ENCODE measurements at regions not wholly inside any gene's neighbourhood (a gene's known extent, or its start where the extent isn't known, plus 50 kb on each side); places are given as distances from the start of the nearest gene placed in this dataset.

DNA sequence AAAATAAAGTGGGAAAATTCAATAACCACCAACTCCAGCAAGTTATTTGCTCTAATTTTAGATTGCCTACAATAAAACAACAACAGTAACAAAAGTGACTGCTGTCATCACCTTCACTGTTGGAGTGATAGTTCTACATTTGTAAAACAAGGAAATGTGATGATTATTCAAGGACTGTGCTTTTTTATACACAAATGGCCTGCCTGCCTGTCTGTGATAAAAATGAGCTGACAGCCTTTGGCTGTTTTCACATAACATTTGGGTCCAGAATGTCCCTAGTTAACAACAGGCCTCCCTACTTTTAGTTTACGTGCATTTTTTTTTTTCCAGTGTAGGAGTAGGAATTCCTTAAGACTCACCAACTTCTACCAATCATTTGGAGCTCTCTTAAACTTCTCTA is 768.8 kb downstream of the PDCD6IP start:
- 0 out of 2 replicates have a peak overlapping the region, but pooled peaks have one; percentile 15 for H3K4me3 ChIP-seq
- Mint-ChIP-seq H3K27ac (0 out of 2 replicates have a peak overlapping the region, but pooled peaks have one; percentile 56), H3K4me1 (peaks cover 14% of the 10 kb centered on the region)

More for the DNA sequence above, 768.8 kb downstream of the PDCD6IP start:
- Histone ChIP-seq H3K36me3 (ENCODE audit: insufficient read depth) (no peaks in the 10 kb centered on the region; the same call in 1 of the 2 replicates), H3K79me2 (replicated peaks; ENCODE audit: insufficient read depth) (no peaks in the 10 kb centered on the region), H3F3A (replicated peaks; ENCODE audit: low read depth) (no peaks in the 10 kb centered on the region), H3K4me2 (peak overlapping the region; percentile 48), H4K20me1 (replicated peaks; ENCODE audit: insufficient read depth) (no peaks in the 10 kb centered on the region), H3K27ac (ENCODE audit: low read depth) (peak overlapping the region; percentile 5; the same call in 1 of the 2 replicates), H2AFZ (no peak overlapping the region), H3K9me2 (ENCODE audit: insufficient read depth) (no peaks in the 10 kb centered on the region), H3K27me3 (ENCODE audit: insufficient read depth) (no peaks in the 10 kb centered on the region), H3K4me1 (ENCODE audit: insufficient read depth) (peaks cover 8% of the 10 kb centered on the region; the same call in 1 of the 2 replicates)
- DNase-seq (ENCODE audit: low spot score), result no peak
- Mint-ChIP-seq H3K9me3 (peaks cover 14% of the 10 kb centered on the region; the same call in 2 of the 3 replicates), H3K27me3 (ENCODE audit: insufficient read depth, low read depth, poor library complexity) (peaks cover 2% of the 10 kb centered on the region), H3K4me3 (no peak overlapping the region), H3K36me3 (ENCODE audit: low read depth) (peaks cover 4% of the 10 kb centered on the region; the same call in 2 of the 3 replicates)
- TF ChIP-seq, protein P1, sequence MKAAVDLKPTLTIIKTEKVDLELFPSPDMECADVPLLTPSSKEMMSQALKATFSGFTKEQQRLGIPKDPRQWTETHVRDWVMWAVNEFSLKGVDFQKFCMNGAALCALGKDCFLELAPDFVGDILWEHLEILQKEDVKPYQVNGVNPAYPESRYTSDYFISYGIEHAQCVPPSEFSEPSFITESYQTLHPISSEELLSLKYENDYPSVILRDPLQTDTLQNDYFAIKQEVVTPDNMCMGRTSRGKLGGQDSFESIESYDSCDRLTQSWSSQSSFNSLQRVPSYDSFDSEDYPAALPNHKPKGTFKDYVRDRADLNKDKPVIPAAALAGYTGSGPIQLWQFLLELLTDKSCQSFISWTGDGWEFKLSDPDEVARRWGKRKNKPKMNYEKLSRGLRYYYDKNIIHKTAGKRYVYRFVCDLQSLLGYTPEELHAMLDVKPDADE (IDR thresholded peaks at IDR 0.05), result no peak
- TF ChIP-seq EZH2 (IDR thresholded peaks at IDR 0.05; ENCODE audit: low read depth, unreplicated experiment) (no peak), STAT1 (IDR thresholded peaks at IDR 0.05; ENCODE audit: unreplicated experiment) (no peak), POLR2AphosphoS5 (IDR thresholded peaks at IDR 0.05; ENCODE audit: low read depth) (no peak), EZH2phosphoT487 (IDR thresholded peaks at IDR 0.05; ENCODE audit: unreplicated experiment) (no peak), CREB1 (CRISPR knock-in tag; IDR thresholded peaks at IDR 0.05; ENCODE audit: low read depth) (no peak), NANOG (IDR thresholded peaks at IDR 0.05; ENCODE audit: borderline replicate concordance) (no peak), ZNF114 (CRISPR knock-in tag; IDR thresholded peaks at IDR 0.05) (no peak)
- TF ChIP-seq, protein P2, sequence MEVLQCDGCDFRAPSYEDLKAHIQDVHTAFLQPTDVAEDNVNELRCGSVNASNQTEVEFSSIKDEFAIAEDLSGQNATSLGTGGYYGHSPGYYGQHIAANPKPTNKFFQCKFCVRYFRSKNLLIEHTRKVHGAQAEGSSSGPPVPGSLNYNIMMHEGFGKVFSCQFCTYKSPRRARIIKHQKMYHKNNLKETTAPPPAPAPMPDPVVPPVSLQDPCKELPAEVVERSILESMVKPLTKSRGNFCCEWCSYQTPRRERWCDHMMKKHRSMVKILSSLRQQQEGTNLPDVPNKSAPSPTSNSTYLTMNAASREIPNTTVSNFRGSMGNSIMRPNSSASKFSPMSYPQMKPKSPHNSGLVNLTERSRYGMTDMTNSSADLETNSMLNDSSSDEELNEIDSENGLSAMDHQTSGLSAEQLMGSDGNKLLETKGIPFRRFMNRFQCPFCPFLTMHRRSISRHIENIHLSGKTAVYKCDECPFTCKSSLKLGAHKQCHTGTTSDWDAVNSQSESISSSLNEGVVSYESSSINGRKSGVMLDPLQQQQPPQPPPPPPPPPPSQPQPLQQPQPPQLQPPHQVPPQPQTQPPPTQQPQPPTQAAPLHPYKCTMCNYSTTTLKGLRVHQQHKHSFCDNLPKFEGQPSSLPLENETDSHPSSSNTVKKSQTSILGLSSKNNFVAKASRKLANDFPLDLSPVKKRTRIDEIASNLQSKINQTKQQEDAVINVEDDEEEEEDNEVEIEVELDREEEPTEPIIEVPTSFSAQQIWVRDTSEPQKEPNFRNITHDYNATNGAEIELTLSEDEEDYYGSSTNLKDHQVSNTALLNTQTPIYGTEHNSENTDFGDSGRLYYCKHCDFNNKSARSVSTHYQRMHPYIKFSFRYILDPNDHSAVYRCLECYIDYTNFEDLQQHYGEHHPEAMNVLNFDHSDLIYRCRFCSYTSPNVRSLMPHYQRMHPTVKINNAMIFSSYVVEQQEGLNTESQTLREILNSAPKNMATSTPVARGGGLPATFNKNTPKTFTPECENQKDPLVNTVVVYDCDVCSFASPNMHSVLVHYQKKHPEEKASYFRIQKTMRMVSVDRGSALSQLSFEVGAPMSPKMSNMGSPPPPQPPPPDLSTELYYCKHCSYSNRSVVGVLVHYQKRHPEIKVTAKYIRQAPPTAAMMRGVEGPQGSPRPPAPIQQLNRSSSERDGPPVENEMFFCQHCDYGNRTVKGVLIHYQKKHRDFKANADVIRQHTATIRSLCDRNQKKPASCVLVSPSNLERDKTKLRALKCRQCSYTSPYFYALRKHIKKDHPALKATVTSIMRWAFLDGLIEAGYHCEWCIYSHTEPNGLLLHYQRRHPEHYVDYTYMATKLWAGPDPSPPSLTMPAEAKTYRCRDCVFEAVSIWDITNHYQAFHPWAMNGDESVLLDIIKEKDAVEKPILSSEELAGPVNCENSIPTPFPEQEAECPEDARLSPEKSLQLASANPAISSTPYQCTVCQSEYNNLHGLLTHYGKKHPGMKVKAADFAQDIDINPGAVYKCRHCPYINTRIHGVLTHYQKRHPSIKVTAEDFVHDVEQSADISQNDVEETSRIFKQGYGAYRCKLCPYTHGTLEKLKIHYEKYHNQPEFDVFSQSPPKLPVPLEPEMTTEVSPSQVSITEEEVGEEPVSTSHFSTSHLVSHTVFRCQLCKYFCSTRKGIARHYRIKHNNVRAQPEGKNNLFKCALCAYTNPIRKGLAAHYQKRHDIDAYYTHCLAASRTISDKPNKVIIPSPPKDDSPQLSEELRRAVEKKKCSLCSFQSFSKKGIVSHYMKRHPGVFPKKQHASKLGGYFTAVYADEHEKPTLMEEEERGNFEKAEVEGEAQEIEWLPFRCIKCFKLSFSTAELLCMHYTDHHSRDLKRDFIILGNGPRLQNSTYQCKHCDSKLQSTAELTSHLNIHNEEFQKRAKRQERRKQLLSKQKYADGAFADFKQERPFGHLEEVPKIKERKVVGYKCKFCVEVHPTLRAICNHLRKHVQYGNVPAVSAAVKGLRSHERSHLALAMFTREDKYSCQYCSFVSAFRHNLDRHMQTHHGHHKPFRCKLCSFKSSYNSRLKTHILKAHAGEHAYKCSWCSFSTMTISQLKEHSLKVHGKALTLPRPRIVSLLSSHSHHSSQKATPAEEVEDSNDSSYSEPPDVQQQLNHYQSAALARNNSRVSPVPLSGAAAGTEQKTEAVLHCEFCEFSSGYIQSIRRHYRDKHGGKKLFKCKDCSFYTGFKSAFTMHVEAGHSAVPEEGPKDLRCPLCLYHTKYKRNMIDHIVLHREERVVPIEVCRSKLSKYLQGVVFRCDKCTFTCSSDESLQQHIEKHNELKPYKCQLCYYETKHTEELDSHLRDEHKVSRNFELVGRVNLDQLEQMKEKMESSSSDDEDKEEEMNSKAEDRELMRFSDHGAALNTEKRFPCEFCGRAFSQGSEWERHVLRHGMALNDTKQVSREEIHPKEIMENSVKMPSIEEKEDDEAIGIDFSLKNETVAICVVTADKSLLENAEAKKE (CRISPR knock-in tag; IDR thresholded peaks at IDR 0.05), result no peak
- TF ChIP-seq, protein P3, sequence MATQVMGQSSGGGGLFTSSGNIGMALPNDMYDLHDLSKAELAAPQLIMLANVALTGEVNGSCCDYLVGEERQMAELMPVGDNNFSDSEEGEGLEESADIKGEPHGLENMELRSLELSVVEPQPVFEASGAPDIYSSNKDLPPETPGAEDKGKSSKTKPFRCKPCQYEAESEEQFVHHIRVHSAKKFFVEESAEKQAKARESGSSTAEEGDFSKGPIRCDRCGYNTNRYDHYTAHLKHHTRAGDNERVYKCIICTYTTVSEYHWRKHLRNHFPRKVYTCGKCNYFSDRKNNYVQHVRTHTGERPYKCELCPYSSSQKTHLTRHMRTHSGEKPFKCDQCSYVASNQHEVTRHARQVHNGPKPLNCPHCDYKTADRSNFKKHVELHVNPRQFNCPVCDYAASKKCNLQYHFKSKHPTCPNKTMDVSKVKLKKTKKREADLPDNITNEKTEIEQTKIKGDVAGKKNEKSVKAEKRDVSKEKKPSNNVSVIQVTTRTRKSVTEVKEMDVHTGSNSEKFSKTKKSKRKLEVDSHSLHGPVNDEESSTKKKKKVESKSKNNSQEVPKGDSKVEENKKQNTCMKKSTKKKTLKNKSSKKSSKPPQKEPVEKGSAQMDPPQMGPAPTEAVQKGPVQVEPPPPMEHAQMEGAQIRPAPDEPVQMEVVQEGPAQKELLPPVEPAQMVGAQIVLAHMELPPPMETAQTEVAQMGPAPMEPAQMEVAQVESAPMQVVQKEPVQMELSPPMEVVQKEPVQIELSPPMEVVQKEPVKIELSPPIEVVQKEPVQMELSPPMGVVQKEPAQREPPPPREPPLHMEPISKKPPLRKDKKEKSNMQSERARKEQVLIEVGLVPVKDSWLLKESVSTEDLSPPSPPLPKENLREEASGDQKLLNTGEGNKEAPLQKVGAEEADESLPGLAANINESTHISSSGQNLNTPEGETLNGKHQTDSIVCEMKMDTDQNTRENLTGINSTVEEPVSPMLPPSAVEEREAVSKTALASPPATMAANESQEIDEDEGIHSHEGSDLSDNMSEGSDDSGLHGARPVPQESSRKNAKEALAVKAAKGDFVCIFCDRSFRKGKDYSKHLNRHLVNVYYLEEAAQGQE (IDR thresholded peaks at IDR 0.05; ENCODE audit: unreplicated experiment), result no peak
- ATAC-seq, result no peak

All from GM23338 (cell line).